Activated CD4-positive, alpha-beta T cell treated with anti-CD3 and anti-CD28 coated beads for 36 hours (primary cell): ENCODE measurements at regions not wholly inside any gene's neighbourhood (a gene's known extent, or its start where the extent isn't known, plus 50 kb on each side); places are given as distances from the start of the nearest gene placed in this dataset.

Experiments
- ATAC-seq: fragments of 200-7000 bp; cut with Tn5 transposase; one replicate; pipeline ENCODE4 v1.10.0; 2021; ENCODE audit warnings: mild to moderate bottlenecking, moderate library complexity
- CTCF ChIA-PET: fragments of 350-600 bp; sonication (Branson Sonifier 250); formaldehyde crosslinking; loops from one replicate; lab custom pipeline; 2021; ENCODE audit warnings: antibody characterized with exemption; lab: Charles Lee
- POLR2A ChIA-PET: fragments of 350-600 bp; sonication (Branson Sonifier 250); formaldehyde crosslinking; loops from one replicate; lab custom pipeline; 2021; ENCODE audit warnings: antibody characterized with exemption, inconsistent platforms; lab: Charles Lee
- DNase-seq: peaks from one replicate; pipeline ENCODE4 v3.0.0-alpha.2; 2020
- H3K27ac Mint-ChIP-seq: one replicate; pipeline ENCODE4 v1.8.0; 2021; ENCODE audit warnings: mixed read lengths
- H3K27me3 Mint-ChIP-seq: one replicate; pipeline ENCODE4 v1.8.0; 2021; ENCODE audit warnings: mixed read lengths
- H3K36me3 Mint-ChIP-seq: one replicate; pipeline ENCODE4 v1.8.0; 2021; ENCODE audit warnings: low read depth, mixed read lengths
- H3K4me1 Mint-ChIP-seq: one replicate; pipeline ENCODE4 v1.8.0; 2021; ENCODE audit warnings: mixed read lengths
- H3K4me3 Mint-ChIP-seq: one replicate; pipeline ENCODE4 v1.8.0; 2021; ENCODE audit warnings: mild to moderate bottlenecking, moderate library complexity, mixed read lengths
- H3K9me3 Mint-ChIP-seq: one replicate; pipeline ENCODE4 v1.8.0; 2021; ENCODE audit warnings: low read depth, mixed read lengths
- intact Hi-C, 2 experiments: fragments of 100-400 bp; cut with DNase I in 1 of 2; cut with micrococcal nuclease in 1 of 2; formaldehyde crosslinking; loops; one replicate each; pipeline versions ENCODE4 v1.14.2 to v1.15.1; 2022 to 2024; cut with DNase I, micrococcal nuclease

DNA sequence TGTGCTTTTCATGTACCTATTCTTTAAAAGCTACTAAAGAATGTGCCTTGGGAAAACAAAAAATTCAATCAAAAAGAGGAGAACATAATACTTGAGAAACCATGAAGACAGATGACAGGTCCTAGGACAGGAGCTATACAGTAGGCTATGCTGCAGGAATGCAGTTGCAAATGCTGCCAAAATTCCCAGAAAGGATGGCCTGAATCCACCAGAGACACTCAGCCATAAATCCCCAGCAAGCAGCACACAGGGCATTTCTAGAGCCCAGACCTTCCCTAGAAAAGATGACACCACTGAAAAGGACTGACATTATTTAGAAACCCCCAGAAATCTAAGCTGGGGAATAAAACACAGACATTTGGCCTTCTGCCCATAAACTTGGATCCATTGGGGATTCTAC, 237.3 kb downstream of the C7orf25 start:
- intact Hi-C loops: no loop called here
- Mint-ChIP-seq H3K4me1 (peaks cover 4% of the 10 kb centered on the region), H3K27ac (no peak overlapping the region), H3K36me3 (no peaks in the 10 kb centered on the region), H3K27me3 (peaks cover 5% of the 10 kb centered on the region), H3K4me3 (no peak overlapping the region), H3K9me3 (no peaks in the 10 kb centered on the region)
- ATAC-seq (no peak), DNase-seq (no peak)
- ChIA-PET CTCF (no interaction called here), POLR2A (no interaction called here)

DNA sequence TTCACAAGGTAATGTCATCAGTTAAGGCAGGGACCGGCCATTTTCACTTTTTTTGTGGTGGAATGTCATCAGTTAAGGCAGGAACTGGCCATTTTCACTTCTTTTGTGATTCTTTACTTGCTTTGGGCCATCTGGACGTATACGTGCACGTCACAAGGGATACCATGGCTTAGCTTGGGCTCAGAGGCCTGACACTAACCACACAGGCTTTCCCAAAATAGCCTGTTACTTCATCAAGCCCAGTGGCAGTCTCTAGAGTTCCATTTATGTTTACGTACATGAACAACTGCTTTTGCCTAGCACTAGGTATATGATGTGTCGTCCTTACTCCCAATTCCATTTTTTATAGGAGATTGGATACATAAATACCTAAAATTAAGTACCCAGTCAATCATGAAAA, 237.9 kb downstream of the C7orf25 start:
- Mint-ChIP-seq H3K27ac (no peak overlapping the region), H3K27me3 (peaks cover 5% of the 10 kb centered on the region), H3K36me3 (no peaks in the 10 kb centered on the region), H3K9me3 (no peaks in the 10 kb centered on the region), H3K4me3 (no peak overlapping the region), H3K4me1 (peaks cover 4% of the 10 kb centered on the region)
- ChIA-PET CTCF (interaction anchor here (0.7 kb wide), 1 partner anchor 795 kb away, joined by 3 read pairs; no protein-coding TSS in a partner anchor), POLR2A (no interaction called here)
- no peak for DNase-seq
- intact Hi-C loops: no loop called here
- no peak for ATAC-seq

- no peaks in the 10 kb centered on the region for H3K36me3 Mint-ChIP-seq
- ChIA-PET CTCF (no interaction called here), POLR2A (no interaction called here)
- peaks cover 2% of the 10 kb centered on the region for H3K9me3 Mint-ChIP-seq
- ATAC-seq: no peak
- peaks cover 2% of the 10 kb centered on the region for H3K27me3 Mint-ChIP-seq
- no peak overlapping the region for H3K4me3 Mint-ChIP-seq
- intact Hi-C loops: no loop called here
- DNase-seq: no peak
- H3K4me1 Mint-ChIP-seq: peaks cover 4% of the 10 kb centered on the region
- no peak overlapping the region for H3K27ac Mint-ChIP-seq
These were observed 239.4 kb downstream of the C7orf25 start for GRCh38 chr7:42672339-42672999.

DNA sequence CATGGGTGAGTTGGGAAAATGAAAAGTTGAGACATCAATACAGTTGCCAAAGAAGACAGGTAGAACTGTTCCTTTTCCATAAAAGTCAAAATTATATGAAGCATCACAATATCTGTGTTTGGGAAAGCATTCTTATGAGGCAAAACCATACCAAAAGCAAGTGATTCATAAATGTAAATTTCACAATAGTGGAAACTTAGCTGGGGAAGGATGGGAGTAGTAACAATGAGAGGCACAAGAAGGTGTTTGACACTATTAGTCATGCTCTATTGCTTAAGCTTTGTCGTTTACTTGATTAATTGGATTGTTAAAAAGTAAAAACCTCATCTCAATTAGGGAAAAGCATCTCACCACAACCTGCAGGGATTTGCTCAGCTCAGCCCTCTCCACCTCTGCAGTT, 240.2 kb downstream of the C7orf25 start:
- no peak for DNase-seq
- H3K27ac Mint-ChIP-seq: no peak overlapping the region
- intact Hi-C loops: no loop called here
- ChIA-PET POLR2A (no interaction called here), CTCF (no interaction called here)
- no peaks in the 10 kb centered on the region for H3K36me3 Mint-ChIP-seq
- peak; percentile 61 for ATAC-seq
- H3K4me1 Mint-ChIP-seq: peaks cover 4% of the 10 kb centered on the region
- peaks cover 10% of the 10 kb centered on the region for H3K9me3 Mint-ChIP-seq
- peaks cover 2% of the 10 kb centered on the region for H3K27me3 Mint-ChIP-seq
- H3K4me3 Mint-ChIP-seq: no peak overlapping the region

DNA sequence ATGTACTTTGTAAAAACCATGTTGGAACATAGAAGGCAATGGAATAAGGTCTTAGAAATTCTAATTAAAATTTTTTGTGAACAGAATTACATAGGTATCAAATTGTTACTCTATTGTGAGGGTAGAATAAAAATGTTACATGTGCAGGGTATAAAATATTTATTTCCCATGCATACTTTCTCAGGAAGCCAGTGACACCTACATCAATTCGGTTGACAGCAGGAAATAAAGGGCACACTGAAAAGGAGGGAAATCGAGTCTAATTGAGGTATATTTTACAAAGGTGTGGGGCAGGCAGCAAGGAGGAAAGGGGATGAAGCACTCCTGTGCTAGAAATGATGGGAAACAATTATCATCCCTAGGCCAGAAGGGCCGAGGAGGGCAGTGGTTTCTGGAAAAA, 244.9 kb downstream of the C7orf25 start:
- intact Hi-C loops: no loop called here
- peaks cover 17% of the 10 kb centered on the region for H3K9me3 Mint-ChIP-seq
- no peak overlapping the region for H3K27ac Mint-ChIP-seq
- H3K4me1 Mint-ChIP-seq: peaks cover 3% of the 10 kb centered on the region
- POLR2A ChIA-PET: no interaction called here
- H3K36me3 Mint-ChIP-seq: no peaks in the 10 kb centered on the region
- ATAC-seq: no peak
- H3K4me3 Mint-ChIP-seq: no peak overlapping the region
- no peak for DNase-seq
- peaks cover 4% of the 10 kb centered on the region for H3K27me3 Mint-ChIP-seq
- CTCF ChIA-PET: no interaction called here

DNA sequence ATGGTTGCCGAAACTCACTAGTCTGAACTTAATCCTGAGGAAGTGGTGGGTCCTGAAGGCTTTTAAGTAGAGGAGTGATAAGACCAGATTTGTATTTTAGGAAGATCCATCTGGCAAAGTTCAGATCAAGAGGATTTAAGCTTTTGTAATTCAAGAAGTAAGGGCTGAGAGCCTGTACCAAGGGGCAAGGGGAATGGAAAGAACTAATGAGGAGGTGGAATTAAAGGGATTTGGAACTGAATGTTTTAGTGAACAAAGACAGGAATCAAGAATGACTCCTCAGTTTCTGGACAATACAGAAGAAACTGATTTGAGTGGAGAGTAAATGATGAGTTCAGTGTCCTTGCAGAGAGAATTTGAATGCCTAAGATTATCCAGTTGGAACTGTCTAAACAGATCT, 249.0 kb downstream of the C7orf25 start:
- no peak overlapping the region for H3K27ac Mint-ChIP-seq
- H3K9me3 Mint-ChIP-seq: peaks cover 17% of the 10 kb centered on the region
- CTCF ChIA-PET: no interaction called here
- H3K27me3 Mint-ChIP-seq: peaks cover 4% of the 10 kb centered on the region
- DNase-seq: no peak
- intact Hi-C loops: no loop called here
- no peaks in the 10 kb centered on the region for H3K36me3 Mint-ChIP-seq
- POLR2A ChIA-PET: no interaction called here
- H3K4me1 Mint-ChIP-seq: no peaks in the 10 kb centered on the region
- no peak overlapping the region for H3K4me3 Mint-ChIP-seq
- no peak for ATAC-seq

DNA sequence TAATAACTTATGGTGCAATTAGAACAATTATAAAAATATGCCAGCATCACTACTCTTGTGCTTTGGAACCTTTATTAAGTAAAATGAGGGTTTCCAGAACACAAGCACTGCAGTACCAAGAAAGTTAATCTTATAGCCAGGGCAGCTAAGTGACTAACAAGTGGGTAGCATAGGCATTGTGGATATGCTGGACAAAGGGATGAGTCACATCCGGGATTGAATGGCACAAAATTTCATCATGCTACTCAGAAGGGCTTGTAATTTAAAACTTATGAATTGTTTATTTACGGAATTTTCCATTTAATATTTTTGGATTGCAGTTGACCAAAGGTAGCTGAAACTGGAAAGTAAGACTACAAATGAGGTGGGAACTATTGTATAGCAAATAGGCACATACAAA, 250.6 kb downstream of the C7orf25 start:
- Mint-ChIP-seq H3K27me3 (peaks cover 4% of the 10 kb centered on the region), H3K27ac (no peak overlapping the region), H3K4me3 (no peak overlapping the region), H3K36me3 (no peaks in the 10 kb centered on the region), H3K4me1 (no peaks in the 10 kb centered on the region), H3K9me3 (peaks cover 7% of the 10 kb centered on the region)
- ATAC-seq: no peak
- DNase-seq: no peak
- intact Hi-C loops: no loop called here
- POLR2A ChIA-PET: no interaction called here
- CTCF ChIA-PET: no interaction called here

DNA sequence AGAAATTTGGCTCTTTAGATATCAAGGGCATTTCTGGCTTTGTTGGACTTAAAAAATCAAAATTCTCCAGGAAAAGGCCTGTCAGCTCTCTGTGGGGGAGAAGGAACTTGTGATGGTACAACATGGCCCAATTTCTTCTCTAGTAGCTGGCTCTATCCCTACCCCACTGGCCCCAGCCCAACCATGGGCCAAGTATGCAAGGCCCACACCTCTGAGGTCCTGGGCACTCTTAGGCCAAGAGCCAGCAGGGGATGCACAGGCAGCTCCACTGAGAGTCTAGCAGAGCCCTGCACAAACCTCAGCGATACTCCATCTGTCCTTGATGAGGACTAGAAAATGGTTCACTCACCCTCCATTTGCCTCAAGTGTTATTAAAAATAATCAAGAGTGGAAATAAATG, 261.2 kb downstream of the C7orf25 start:
- ATAC-seq (no peak), DNase-seq (no peak)
- Mint-ChIP-seq H3K27me3 (peaks cover 4% of the 10 kb centered on the region), H3K9me3 (peaks cover 13% of the 10 kb centered on the region), H3K4me1 (no peaks in the 10 kb centered on the region), H3K4me3 (no peak overlapping the region), H3K27ac (no peak overlapping the region), H3K36me3 (no peaks in the 10 kb centered on the region)
- ChIA-PET POLR2A (no interaction called here), CTCF (interaction anchor here (0.5 kb wide), 1 partner anchor 191 kb away, joined by 3 read pairs; no protein-coding TSS in a partner anchor)
- intact Hi-C loops: no loop called here

DNA sequence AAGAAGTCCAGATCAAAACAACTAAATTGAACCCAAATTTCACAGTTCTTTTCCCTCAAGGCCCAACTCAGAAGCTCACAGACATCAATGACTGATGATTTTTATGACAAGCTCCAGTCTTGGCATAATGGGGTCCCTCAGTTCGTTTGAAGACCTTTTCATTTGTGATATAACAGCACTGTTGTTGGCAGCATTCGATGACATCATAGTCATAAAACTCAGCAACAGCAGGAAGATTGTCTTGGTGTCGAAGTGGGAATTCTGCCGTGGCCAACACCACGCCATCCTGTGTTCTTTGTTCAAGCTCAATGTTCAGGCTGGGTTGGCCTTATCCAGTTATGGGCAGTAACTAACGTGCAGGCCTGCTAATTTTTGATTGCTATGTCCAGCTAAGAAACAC, 261.7 kb downstream of the C7orf25 start:
- Mint-ChIP-seq H3K27ac (no peak overlapping the region), H3K4me1 (no peaks in the 10 kb centered on the region), H3K36me3 (no peaks in the 10 kb centered on the region), H3K4me3 (no peak overlapping the region), H3K27me3 (peaks cover 4% of the 10 kb centered on the region), H3K9me3 (peaks cover 10% of the 10 kb centered on the region)
- DNase-seq (no peak), ATAC-seq (no peak)
- ChIA-PET POLR2A (no interaction called here), CTCF (interaction anchor here (0.5 kb wide), 1 partner anchor 191 kb away, joined by 3 read pairs; no protein-coding TSS in a partner anchor)
- intact Hi-C loops: no loop called here

- no peaks in the 10 kb centered on the region for H3K36me3 Mint-ChIP-seq
- H3K27ac Mint-ChIP-seq: no peak overlapping the region
- DNase-seq (no peak), ATAC-seq (no peak)
- intact Hi-C loops: no loop called here
- no peak overlapping the region for H3K4me3 Mint-ChIP-seq
- ChIA-PET POLR2A (no interaction called here), CTCF (no interaction called here)
- H3K9me3 Mint-ChIP-seq: no peaks in the 10 kb centered on the region
- no peaks in the 10 kb centered on the region for H3K4me1 Mint-ChIP-seq
- peaks cover 8% of the 10 kb centered on the region for H3K27me3 Mint-ChIP-seq
These were observed 266.0 kb downstream of the C7orf25 start for GRCh38 chr7:42645906-42646305.

GRCh38 chr7:42642699-42643098, 269.2 kb downstream of the C7orf25 start:
- Mint-ChIP-seq H3K36me3 (no peaks in the 10 kb centered on the region), H3K4me3 (no peak overlapping the region), H3K27ac (no peak overlapping the region), H3K4me1 (no peaks in the 10 kb centered on the region), H3K9me3 (no peaks in the 10 kb centered on the region), H3K27me3 (peaks cover 8% of the 10 kb centered on the region)
- intact Hi-C loops: no loop called here
- ATAC-seq (no peak), DNase-seq (no peak)
- ChIA-PET POLR2A (no interaction called here), CTCF (no interaction called here)

DNA sequence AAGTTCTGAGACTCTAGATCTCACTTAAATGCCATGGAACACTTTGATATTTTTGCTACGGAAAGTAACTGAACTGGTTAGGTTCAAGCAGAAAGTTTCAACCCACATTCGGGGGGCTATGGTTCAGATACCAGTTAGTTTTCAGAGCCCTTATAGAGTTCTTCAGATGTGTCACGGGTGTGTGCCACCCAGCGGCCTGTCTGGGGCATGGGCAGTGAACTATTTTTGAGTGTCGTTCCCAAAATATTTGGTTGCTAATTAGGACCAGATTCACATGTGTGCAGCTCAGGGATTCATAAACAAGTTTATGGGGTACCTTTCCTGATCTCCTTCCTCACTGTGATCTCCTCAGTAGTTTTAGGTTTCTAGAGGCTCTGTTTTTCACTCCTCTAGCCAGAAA, 271.9 kb downstream of the C7orf25 start:
- Mint-ChIP-seq H3K9me3 (no peaks in the 10 kb centered on the region), H3K36me3 (no peaks in the 10 kb centered on the region), H3K27ac (no peak overlapping the region), H3K4me1 (no peaks in the 10 kb centered on the region), H3K27me3 (peaks cover 8% of the 10 kb centered on the region), H3K4me3 (no peak overlapping the region)
- no peak for ATAC-seq
- POLR2A ChIA-PET: no interaction called here
- CTCF ChIA-PET: no interaction called here
- DNase-seq: no peak
- intact Hi-C loops: no loop called here
